ENCODE measurements at regions not wholly inside any gene's neighbourhood (a gene's known extent, or its start where the extent isn't known, plus 50 kb on each side); places are given as distances from the start of the nearest gene placed in this dataset.
A peak's percentile ranks its signal among the peaks of the same experiment; 100 is the strongest.

DNA sequence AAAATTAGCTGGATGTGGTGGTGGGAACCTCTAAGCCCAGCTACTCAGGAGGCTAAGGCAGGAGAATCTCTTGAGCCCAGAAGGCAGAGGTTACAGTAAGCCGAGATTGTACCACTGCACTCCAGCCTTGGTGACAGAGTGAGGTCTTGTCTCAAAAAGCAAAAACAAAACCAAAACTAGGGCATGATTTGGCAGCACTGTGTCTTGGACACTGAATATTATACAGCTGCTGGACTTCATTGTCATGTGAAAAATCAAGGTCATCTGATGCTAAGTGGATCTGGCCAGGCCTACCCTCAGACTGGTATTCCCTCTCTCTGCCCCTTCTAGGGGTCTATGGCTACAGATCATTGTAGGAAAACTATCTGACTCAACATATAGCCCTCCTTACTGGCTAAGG is 55.2 kb upstream of the MRPS6 start:
- no peak for DNase-seq (ENCODE audit: low read depth in 2 of 2)
- TF ChIP-seq, protein P1, sequence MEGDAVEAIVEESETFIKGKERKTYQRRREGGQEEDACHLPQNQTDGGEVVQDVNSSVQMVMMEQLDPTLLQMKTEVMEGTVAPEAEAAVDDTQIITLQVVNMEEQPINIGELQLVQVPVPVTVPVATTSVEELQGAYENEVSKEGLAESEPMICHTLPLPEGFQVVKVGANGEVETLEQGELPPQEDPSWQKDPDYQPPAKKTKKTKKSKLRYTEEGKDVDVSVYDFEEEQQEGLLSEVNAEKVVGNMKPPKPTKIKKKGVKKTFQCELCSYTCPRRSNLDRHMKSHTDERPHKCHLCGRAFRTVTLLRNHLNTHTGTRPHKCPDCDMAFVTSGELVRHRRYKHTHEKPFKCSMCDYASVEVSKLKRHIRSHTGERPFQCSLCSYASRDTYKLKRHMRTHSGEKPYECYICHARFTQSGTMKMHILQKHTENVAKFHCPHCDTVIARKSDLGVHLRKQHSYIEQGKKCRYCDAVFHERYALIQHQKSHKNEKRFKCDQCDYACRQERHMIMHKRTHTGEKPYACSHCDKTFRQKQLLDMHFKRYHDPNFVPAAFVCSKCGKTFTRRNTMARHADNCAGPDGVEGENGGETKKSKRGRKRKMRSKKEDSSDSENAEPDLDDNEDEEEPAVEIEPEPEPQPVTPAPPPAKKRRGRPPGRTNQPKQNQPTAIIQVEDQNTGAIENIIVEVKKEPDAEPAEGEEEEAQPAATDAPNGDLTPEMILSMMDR (IDR thresholded peaks at IDR 0.05; ENCODE audit: low read depth, low read length), result no peak
- no peak overlapping the region for H3K4me3 ChIP-seq (replicated peaks in 1 of 2; ENCODE audit: low read depth in 2 of 2, low read length in 2 of 2)

GRCh38 chr21:34017039-34017961 is 56.1 kb upstream of the MRPS6 start:
- no peak overlapping the region for H3K4me3 ChIP-seq (replicated peaks in 1 of 2; ENCODE audit: low read depth in 2 of 2, low read length in 2 of 2)
- TF ChIP-seq, protein P1 (IDR thresholded peaks at IDR 0.05; ENCODE audit: low read depth, low read length), result no peak
- DNase-seq (ENCODE audit: low read depth in 2 of 2), result peak; percentile 19 to 39

DNA sequence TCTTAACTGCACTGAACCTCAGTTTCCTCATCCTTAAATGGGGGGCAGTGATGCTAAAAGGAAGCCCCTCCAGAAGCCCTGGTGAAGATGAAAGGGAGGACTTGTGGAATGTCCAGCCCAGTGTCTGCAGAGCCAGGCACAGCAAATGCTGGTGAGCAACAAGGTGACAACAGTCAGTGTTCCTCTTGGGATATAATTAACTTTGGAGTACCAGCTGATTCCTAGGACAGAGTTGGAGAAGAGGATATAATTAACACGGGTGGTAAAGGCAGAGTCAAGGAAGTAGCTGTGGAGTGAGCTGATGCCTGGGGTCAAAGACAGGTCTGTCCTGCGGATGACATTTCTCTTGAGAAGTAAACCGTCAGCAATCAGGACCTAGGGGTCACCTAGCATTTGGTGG is 60.7 kb upstream of the MRPS6 start:
- DNase-seq (ENCODE audit: low read depth in 2 of 2), result no peak
- TF ChIP-seq, protein P1 (IDR thresholded peaks at IDR 0.05; ENCODE audit: low read depth, low read length), result no peak

GRCh38 chr21:34011660-34012059 is 61.7 kb upstream of the MRPS6 start:
- DNase-seq (ENCODE audit: low read depth in 2 of 2), result peak in 1 of 2 donors; percentile 18
- no peak overlapping the region for H3K4me3 ChIP-seq (replicated peaks in 1 of 2; ENCODE audit: low read depth in 2 of 2, low read length in 2 of 2)
- TF ChIP-seq, protein P1 (IDR thresholded peaks at IDR 0.05; ENCODE audit: low read depth, low read length), result no peak

More for the DNA sequence above, 60.7 kb upstream of the MRPS6 start:
- H3K4me3 ChIP-seq (replicated peaks in 1 of 2; ENCODE audit: low read depth in 2 of 2, low read length in 2 of 2), result no peak overlapping the region

GRCh38 chr21:34009193-34009592 is 64.2 kb upstream of the MRPS6 start:
- H3K4me3 ChIP-seq (replicated peaks in 1 of 2; ENCODE audit: low read depth in 2 of 2, low read length in 2 of 2), result no peak overlapping the region
- DNase-seq (ENCODE audit: low read depth in 2 of 2), result no peak
- TF ChIP-seq, protein P1 (IDR thresholded peaks at IDR 0.05; ENCODE audit: low read depth, low read length), result no peak

- TF ChIP-seq, protein P1 (IDR thresholded peaks at IDR 0.05; ENCODE audit: low read depth, low read length), result no peak
- peak in 1 of 2 donors; percentile 42 for DNase-seq (ENCODE audit: low read depth in 2 of 2)
- no peak overlapping the region for H3K4me3 ChIP-seq (replicated peaks in 1 of 2; ENCODE audit: low read depth in 2 of 2, low read length in 2 of 2)
These were observed 64.8 kb upstream of the MRPS6 start for GRCh38 chr21:34008618-34009017.

Data from cardiac fibroblast (primary cell).